ENCODE measurements at regions not wholly inside any gene's neighbourhood (a gene's known extent, or its start where the extent isn't known, plus 50 kb on each side); places are given as distances from the start of the nearest gene placed in this dataset.

DNA sequence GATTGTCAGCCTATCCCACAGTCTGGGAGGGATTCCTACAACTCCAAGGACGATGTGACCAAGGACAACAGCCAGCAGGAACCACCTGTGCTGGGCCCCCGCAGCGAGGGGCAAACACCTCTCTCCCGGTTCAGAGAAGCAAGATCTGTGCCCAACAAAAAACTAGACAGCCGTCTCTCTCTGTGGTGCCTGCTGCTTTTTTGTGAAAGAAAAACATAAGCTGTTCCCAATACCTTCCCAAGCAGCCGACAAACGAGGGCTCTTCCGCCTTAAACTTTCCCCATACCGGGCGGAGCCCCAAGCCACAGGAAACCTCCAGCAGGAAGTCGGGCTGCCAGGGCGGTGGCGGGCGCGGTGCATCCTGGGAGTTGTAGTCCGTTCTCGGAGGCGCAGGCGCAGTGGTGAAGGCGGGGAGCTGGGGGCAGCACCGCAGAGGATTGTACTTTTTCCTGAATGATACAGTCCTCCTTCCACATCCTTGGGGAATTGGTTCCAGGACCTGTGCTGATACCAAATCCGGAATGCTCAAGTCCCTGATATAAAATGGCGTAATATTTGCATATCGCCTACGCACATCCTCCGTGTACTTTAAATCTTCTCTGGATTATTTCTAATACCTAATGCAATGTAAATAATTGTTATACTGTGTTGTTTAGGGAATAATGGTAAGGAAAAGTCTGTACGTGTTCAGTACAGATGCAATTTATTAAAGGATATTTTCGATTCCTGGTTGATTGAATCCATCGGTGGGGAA is 63.1 kb upstream of the IRF2 start:
- TF ChIP-seq EZH2 (conservative IDR thresholded peaks at IDR 0.05; ENCODE audit: low read depth, low read length), result no peak
- no peak for TF ChIP-seq ZNF260 (CRISPR knock-in tag; IDR thresholded peaks at IDR 0.05; ENCODE audit: borderline replicate concordance, low read depth)
- no peak for TF ChIP-seq ZNF891 (CRISPR knock-in tag; IDR thresholded peaks at IDR 0.05)
- TF ChIP-seq HDAC6 (IDR thresholded peaks at IDR 0.05; ENCODE audit: low read depth, low read length), result no peak

Data from HepG2 (cell line).